H54 (cell line): ENCODE measurements at regions not wholly inside any gene's neighbourhood (a gene's known extent, or its start where the extent isn't known, plus 50 kb on each side); places are given as distances from the start of the nearest gene placed in this dataset.

Source experiments
- DNase-seq: peaks from one replicate; pipeline ENCODE4 v3.0.0; 2011; ENCODE audit warnings: low spot score, mixed read lengths; ENCODE audit not compliant: insufficient read length
- FAIRE-seq: peaks from 3 replicates; lab custom pipeline; 2011; peaks lifted over from hg19 to GRCh38; lab: Jason Lieb, UNC
- POLR2A ChIP-seq: IDR thresholded peaks from 2 replicates; pipeline ENCODE4 v1.6.1; 2011; ENCODE audit warnings: low read depth, mild to moderate bottlenecking, low read length

- FAIRE-seq (no peak), DNase-seq (no peak)
- TF ChIP-seq POLR2A: no peak
Observed at GRCh38 chr3:73787620-73788019, 162.9 kb upstream of the PDZRN3 start.

DNA sequence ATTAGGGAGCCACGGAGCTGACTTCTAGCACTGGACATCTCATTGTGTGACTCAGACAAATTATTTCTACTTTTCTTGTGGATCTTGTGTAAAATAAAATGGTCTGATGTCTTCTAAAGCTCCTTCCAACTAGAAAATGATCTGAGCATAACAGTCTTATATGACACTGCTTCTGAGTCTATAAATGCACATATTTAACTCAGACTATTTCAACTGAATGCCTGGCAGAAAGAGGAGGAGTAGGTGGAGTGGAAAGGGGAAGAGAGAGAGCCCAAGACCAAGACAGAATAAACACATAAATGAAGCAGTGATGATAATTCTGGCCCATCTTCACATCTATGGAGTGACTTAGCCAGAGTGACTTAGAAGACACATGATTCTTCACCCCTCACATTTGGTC is 162.3 kb upstream of the PDZRN3 start:
- peak; percentile 20 for FAIRE-seq
- no peak for DNase-seq
- no peak for TF ChIP-seq POLR2A

DNA sequence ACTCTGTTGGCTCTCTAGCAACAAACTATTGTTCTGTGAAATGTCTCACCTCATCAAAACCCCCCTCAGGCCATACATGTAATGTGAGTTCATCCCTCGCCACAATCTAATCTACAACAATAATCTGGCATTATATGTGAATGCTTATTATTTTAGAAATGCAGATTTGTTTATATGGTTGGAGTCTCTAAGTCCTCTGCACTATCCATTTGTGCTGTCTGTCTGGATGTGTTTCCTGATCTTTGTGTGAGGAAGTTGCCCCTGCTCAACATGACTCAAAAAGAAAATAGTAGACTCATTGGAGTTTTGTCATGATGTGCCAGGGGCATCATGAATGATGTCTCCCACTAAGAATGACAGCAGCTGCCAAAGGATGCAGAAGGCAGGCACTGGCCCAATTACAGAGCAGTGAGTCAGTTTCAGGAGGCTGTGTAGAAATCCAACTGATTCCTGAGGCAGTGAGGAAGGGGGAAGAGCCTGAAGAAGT is 161.6 kb upstream of the PDZRN3 start:
- peak; percentile 91 for FAIRE-seq
- DNase-seq: no peak
- TF ChIP-seq POLR2A: no peak

DNA sequence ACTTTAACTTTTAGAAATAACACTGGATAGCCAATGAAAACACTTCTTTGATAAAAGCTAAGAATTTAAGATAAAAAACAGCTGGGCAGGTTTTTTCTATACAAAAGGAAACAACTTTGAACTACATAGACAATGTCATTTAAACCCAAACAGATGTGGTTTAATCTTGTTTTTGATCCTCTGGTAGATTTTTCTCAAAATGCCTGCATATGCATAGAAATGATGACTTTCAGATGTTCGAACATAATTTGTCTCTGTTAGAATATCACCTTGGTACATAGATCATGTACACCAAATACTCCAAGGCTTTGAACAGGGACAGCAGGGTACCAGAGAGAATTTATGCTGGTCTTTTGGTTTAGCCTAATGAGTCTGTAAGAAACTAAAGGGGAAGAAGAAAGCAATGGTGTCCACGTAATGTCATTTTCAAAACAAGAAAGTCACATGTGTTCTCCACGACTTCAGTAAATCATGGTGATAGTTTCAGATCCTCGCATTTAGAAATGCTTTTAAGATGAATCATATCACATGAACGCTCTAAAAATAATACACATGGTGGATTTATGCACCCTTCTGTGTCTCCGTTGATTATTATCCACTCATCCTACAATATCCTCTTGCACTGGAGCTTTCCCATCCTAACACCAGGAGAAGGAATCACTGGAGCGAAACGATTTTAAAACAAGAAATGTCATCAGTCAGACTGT is 160.1 kb upstream of the PDZRN3 start:
- no peak for TF ChIP-seq POLR2A
- FAIRE-seq (peak; percentile 53), DNase-seq (no peak)

DNA sequence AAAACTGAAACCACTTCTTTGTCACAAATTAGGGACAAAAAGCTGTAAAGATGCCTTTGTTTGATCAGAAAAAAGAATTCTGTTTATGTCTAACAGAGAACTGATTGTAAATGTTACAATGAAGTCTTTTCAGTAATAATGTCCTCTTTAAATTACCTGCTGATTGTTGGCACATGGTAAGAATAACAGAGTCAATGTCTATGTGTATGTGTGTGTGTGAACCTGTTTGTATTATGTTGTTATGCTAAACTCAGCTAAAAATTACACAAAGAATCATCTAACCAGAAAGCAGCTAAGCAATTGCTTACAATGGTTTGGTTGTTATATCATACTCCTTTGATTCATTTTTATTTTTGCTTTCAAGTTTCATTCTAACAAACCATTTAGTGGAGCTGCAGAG is 159.1 kb upstream of the PDZRN3 start:
- TF ChIP-seq POLR2A: no peak
- no peak for DNase-seq
- no peak for FAIRE-seq

- no peak for DNase-seq
- TF ChIP-seq POLR2A: no peak
- FAIRE-seq: no peak
Observed at GRCh38 chr3:73781541-73781940, 156.8 kb upstream of the PDZRN3 start.

GRCh38 chr3:73774645-73775044 is 149.9 kb upstream of the PDZRN3 start:
- no peak for FAIRE-seq
- DNase-seq: no peak
- no peak for TF ChIP-seq POLR2A

DNA sequence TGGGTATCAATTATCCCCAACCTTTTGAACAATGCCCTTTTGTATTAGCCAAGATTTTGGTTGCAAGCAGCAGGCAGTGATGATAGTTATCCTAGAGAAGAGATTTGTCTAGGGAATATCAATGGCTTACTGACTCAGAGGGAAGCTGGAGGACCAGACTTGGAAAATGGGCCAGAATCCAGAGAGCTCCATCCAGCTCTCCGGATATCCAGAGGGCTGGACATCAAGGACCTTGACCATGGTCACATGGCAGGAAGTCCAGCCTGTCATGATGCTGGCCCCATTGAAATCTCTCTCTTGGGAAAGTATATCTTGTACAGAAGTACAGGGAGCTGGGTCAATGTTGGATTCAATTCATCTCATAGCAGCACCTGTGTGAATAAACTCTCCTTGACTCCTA is 148.5 kb upstream of the PDZRN3 start:
- FAIRE-seq (no peak), DNase-seq (no peak)
- TF ChIP-seq POLR2A: no peak

DNA sequence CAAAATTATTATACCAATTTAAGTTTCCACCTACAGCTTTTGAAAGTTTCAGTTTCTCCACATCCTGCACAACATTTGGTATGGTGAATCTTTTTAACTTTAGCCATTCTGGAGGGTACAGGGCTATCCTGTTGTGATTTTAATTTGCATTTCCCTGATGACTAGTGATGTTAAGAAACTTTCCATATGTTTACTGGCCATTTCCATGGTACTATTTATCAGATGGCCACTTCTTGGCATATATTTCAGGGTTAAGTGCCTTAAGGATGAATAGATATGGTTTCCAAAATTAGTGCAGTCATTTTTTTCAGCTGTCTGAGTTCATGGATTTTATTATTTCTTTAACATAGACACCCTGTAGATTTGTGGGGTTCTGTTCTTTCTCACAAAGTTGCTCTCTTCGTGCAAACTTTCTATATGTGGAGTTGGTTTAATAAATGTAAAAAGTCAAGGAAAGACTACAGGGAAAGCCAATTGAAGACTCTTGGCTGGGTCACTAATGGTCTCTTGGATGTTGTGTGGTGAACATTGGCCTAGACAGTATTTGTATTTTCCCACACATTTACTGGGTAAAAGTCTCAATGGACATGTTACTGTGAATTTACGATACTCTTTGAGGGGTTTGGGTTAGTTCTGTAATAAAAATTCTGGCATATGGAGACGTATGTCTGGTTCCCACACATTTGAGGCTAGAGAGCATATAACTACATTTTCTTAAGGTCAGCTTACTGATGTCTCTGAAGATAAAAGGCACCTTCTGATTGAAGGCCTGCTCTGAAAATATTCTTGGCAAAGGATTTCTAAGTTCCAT is 147.5 kb upstream of the PDZRN3 start:
- DNase-seq (no peak), FAIRE-seq (no peak)

GRCh38 chr3:73768524-73769308 is 144.0 kb upstream of the PDZRN3 start:
- no peak for DNase-seq
- FAIRE-seq: no peak
- TF ChIP-seq POLR2A: no peak

More for the DNA sequence above, 147.5 kb upstream of the PDZRN3 start:
- no peak for TF ChIP-seq POLR2A

DNA sequence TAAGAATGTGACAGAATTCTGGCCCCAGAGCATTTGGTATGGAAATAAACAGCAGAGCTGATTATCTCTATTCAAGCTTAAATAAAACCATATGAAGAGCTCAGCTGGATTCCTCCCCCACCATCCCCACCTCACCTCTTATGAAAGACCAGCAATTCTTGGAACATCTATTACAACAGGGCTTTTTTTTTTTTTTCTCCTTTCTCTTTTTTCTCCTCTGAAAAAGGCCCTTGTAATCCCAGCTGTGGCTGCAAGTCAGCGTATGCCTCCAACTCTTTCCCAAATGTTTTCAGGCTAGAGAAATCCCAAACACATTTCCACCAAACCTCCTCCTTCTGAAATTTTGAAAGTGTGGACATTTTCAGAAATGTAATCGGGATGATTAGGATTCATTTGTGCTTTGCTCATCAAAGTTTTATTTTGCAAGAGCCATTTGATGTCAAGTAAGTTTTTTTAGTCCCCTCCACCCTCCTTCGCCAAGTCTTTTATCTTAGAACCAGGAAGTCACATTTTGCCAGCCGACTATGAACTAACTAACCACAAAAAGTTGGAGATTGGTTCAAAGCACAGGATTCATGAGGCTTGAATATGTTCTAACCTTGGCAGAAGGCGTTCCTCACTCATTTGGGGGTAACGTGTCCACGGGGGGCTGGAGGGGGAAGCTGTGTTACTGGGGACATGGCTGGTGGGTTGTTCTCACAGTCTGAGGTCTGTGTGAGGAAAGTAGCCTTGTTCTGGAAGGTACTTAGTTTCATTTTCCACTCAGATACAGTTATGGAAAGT is 142.0 kb upstream of the PDZRN3 start:
- no peak for TF ChIP-seq POLR2A
- no peak for DNase-seq
- no peak for FAIRE-seq

GRCh38 chr3:73765878-73766545 is 141.3 kb upstream of the PDZRN3 start:
- no peak for TF ChIP-seq POLR2A
- no peak for FAIRE-seq
- no peak for DNase-seq

- DNase-seq (no peak), FAIRE-seq (no peak)
- TF ChIP-seq POLR2A: no peak
Observed at GRCh38 chr3:73762855-73763254, 138.1 kb upstream of the PDZRN3 start.
